B cell (primary cell): ENCODE measurements at regions not wholly inside any gene's neighbourhood (a gene's known extent, or its start where the extent isn't known, plus 50 kb on each side); places are given as distances from the start of the nearest gene placed in this dataset.

Experiments
- ATAC-seq: fragments of 200-7000 bp; cut with Tn5 transposase; one replicate; pipeline ENCODE4 v1.10.0; 2021; ENCODE audit warnings: low read depth, mild to moderate bottlenecking, moderate number of reproducible peaks, moderate library complexity
- CTCF ChIA-PET: fragments of 350-600 bp; sonication (Branson Sonifier 250); formaldehyde crosslinking; loops from one replicate; lab custom pipeline; 2021; ENCODE audit warnings: antibody characterized with exemption, inconsistent platforms; lab: Charles Lee
- POLR2A ChIA-PET: fragments of 350-600 bp; sonication (Branson Sonifier 250); formaldehyde crosslinking; loops from one replicate; lab custom pipeline; 2021; ENCODE audit warnings: antibody characterized with exemption; lab: Charles Lee
- DNase-seq: peaks from one replicate; pipeline ENCODE4 v3.0.0; 2013
- H2AFZ ChIP-seq: 2 replicates; pipeline ENCODE4 v1.6.1; 2012; ENCODE audit warnings: mild to moderate bottlenecking, low read depth, low read length; ENCODE audit not compliant: insufficient read depth, poor library complexity, severe bottlenecking
- H3K27ac ChIP-seq, 2 donors: 1 replicate in 1 of 2; 2 replicates in 1 of 2; pipeline ENCODE4 v1.5.1; 2012 to 2013; ENCODE audit warnings: low read length in 2 of 2, mild to moderate bottlenecking in 2 of 2, moderate library complexity in 1 of 2
- H3K27me3 ChIP-seq, 4 experiments: fragments of 200-600 bp in 1 of 4; sonication (generic) in 1 of 4; replicated peaks in 1 of 4; 1 replicate in 2 of 4; 2 replicates in 2 of 4; pipeline versions ENCODE4 v1.6.1 to v1.7.0; 2013 to 2016; ENCODE audit warnings: low read length in 3 of 4, mild to moderate bottlenecking in 2 of 4, mixed read lengths in 1 of 4, moderate library complexity in 1 of 4; ENCODE audit not compliant: insufficient read depth in 4 of 4, control insufficient read depth in 3 of 4; ENCODE audit errors: control extremely low read depth in 1 of 4
- H3K36me3 ChIP-seq, 2 experiments: replicated peaks in 1 of 2; 1 replicate in 1 of 2; 2 replicates in 1 of 2; pipeline versions ENCODE4 v1.6.1 to v1.7.1; 2013; ENCODE audit warnings: low read length in 1 of 2; ENCODE audit not compliant: insufficient read depth in 2 of 2, control insufficient read depth in 1 of 2; ENCODE audit errors: control extremely low read depth in 1 of 2, extremely low read depth in 1 of 2
- H3K4me1 ChIP-seq, 2 donors: fragments of 200-600 bp in 1 of 2; sonication (generic) in 1 of 2; 1 replicate in 1 of 2; 2 replicates in 1 of 2; pipeline versions ENCODE4 v1.5.1 to v1.6.1; 2013 to 2017; ENCODE audit warnings: low read length in 2 of 2; ENCODE audit not compliant: control insufficient read depth in 2 of 2, insufficient read depth in 2 of 2
- H3K4me2 ChIP-seq: replicated peaks from 2 replicates; pipeline ENCODE3; 2012; ENCODE audit warnings: mild to moderate bottlenecking, low read depth, low read length; ENCODE audit not compliant: poor library complexity, severe bottlenecking
- H3K4me3 ChIP-seq, 5 experiments: fragments of 200-600 bp in 1 of 5; sonication (generic) in 1 of 5; 1 replicate in 3 of 5; 2 replicates in 2 of 5; pipeline versions ENCODE4 v1.5.1 to v1.7.0; 2011 to 2016; ENCODE audit warnings: low read length in 4 of 5, mild to moderate bottlenecking in 4 of 5, low read depth in 2 of 5, control low read depth in 1 of 5, moderate library complexity in 1 of 5; ENCODE audit not compliant: insufficient read depth in 1 of 5; ENCODE audit errors: control extremely low read depth in 1 of 5, extremely low read depth in 1 of 5
- H3K79me2 ChIP-seq: fragments of 200-600 bp; sonication (generic); one replicate; pipeline ENCODE4 v1.6.0; 2016; ENCODE audit warnings: low read length; ENCODE audit not compliant: control insufficient read depth, insufficient read depth
- H3K9ac ChIP-seq: fragments of 200-600 bp; sonication (generic); 2 replicates; pipeline ENCODE4 v1.6.1; 2017; ENCODE audit warnings: mild to moderate bottlenecking, low read length, moderate library complexity
- H3K9me3 ChIP-seq, 3 donors: one replicate each; pipeline versions ENCODE4 v1.6.1 to v1.7.1; 2013; ENCODE audit warnings: low read length in 2 of 3; ENCODE audit not compliant: control insufficient read depth in 2 of 3, insufficient read depth in 1 of 3; ENCODE audit errors: control extremely low read depth in 1 of 3
- H4K20me1 ChIP-seq: 2 replicates; pipeline ENCODE4 v1.6.0; 2012; ENCODE audit warnings: mild to moderate bottlenecking, low read length; ENCODE audit not compliant: insufficient read depth, control insufficient read depth, poor library complexity, severe bottlenecking
- H3K27ac Mint-ChIP-seq: one replicate; pipeline ENCODE4 v1.8.0; 2021; ENCODE audit warnings: mixed read lengths
- H3K27me3 Mint-ChIP-seq: one replicate; pipeline ENCODE4 v1.8.0; 2021; ENCODE audit warnings: mixed read lengths
- H3K4me1 Mint-ChIP-seq: one replicate; pipeline ENCODE4 v1.8.0; 2021; ENCODE audit warnings: mixed read lengths
- H3K4me3 Mint-ChIP-seq: one replicate; pipeline ENCODE4 v1.8.0; 2021; ENCODE audit warnings: mixed read lengths
- H3K9me3 Mint-ChIP-seq: one replicate; pipeline ENCODE4 v1.8.0; 2022; ENCODE audit warnings: mixed read lengths; ENCODE audit not compliant: insufficient read depth
- CTCF ChIP-seq: fragments of 200-600 bp; IDR thresholded peaks from one replicate; pipeline ENCODE4 v1.8.0; 2022; ENCODE audit warnings: antibody characterized with exemption, mild to moderate bottlenecking
- EZH2 ChIP-seq: IDR thresholded peaks from 2 replicates; pipeline ENCODE4 v1.6.1; 2012; ENCODE audit warnings: borderline replicate concordance, low read depth, mild to moderate bottlenecking, moderate library complexity, low read length; ENCODE audit not compliant: insufficient read depth, poor library complexity, severe bottlenecking
- WGBS: methylation state at CpG from one replicate; pipeline ENCODE4 v1.1.5; 2013; ENCODE audit warnings: missing lambda C conversion rate; ENCODE audit not compliant: insufficient coverage; 5-methylcytosine and 5-hydroxymethylcytosine counted together
- intact Hi-C: fragments of 100-400 bp; cut with micrococcal nuclease; formaldehyde crosslinking; loops from one replicate; pipeline ENCODE4 v1.10.0; 2022

DNA sequence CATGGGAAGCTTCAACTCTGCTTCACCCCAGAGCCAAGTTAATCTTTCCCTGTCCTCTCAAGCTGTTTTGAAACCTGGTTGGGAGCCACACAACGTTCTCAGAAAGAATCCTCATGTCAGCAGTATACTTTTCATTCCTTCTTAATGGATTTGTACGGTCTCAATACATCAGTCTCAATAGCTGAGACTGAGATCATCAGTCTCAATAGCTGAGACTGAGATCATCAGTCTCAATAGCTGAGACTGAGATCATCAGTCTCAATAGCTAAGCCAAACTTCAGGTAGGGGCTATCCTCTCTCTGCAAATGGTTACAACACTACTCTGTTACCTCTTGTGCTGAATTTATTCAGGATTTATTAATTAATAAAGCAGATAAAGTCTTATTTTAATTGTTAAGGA is 1317.4 kb upstream of the CDH9 start:
- H3K4me1 Mint-ChIP-seq: no peaks in the 10 kb centered on the region
- no peaks in the 10 kb centered on the region for H3K27me3 Mint-ChIP-seq
- H3K4me3 Mint-ChIP-seq: no peak overlapping the region
- Histone ChIP-seq H3K9me3 (no peaks in the 10 kb centered on the region), H3K79me2 (no peaks in the 10 kb centered on the region), H3K9ac (no peak overlapping the region), H3K4me2 (no peak overlapping the region), H3K4me3 (no peak overlapping the region), H3K4me1 (no peaks in the 10 kb centered on the region), H3K27me3 (no peaks in the 10 kb centered on the region), H3K27ac (no peak overlapping the region), H3K36me3 (no peaks in the 10 kb centered on the region), H4K20me1 (no peaks in the 10 kb centered on the region), H2AFZ (no peak overlapping the region)
- TF ChIP-seq EZH2 (no peak), CTCF (no peak)
- DNase-seq (no peak), ATAC-seq (no peak)
- H3K27ac Mint-ChIP-seq: no peak overlapping the region
- ChIA-PET CTCF (interaction anchor here (0.6 kb wide), 1 partner anchor 49 kb away, joined by 5 read pairs; no protein-coding TSS in a partner anchor), POLR2A (no interaction called here)
- 82% methylated on average over 2 of the region's 2 CpGs for WGBS
- peaks cover 6% of the 10 kb centered on the region for H3K9me3 Mint-ChIP-seq
- intact Hi-C loops: no loop called here

- peaks cover 7% of the 10 kb centered on the region for H3K9me3 Mint-ChIP-seq
- WGBS: 91% methylated on average over 5 of the region's 5 CpGs
- Histone ChIP-seq H3K27ac (no peak overlapping the region), H4K20me1 (no peaks in the 10 kb centered on the region), H3K27me3 (no peaks in the 10 kb centered on the region), H3K4me3 (no peak overlapping the region), H3K36me3 (no peaks in the 10 kb centered on the region), H3K9me3 (no peaks in the 10 kb centered on the region), H3K9ac (no peak overlapping the region), H3K4me2 (no peak overlapping the region), H3K79me2 (no peaks in the 10 kb centered on the region), H2AFZ (no peak overlapping the region), H3K4me1 (no peaks in the 10 kb centered on the region)
- no peaks in the 10 kb centered on the region for H3K27me3 Mint-ChIP-seq
- intact Hi-C loops: no loop called here
- DNase-seq: no peak
- H3K4me3 Mint-ChIP-seq: no peak overlapping the region
- ChIA-PET CTCF (no interaction called here), POLR2A (no interaction called here)
- no peak overlapping the region for H3K27ac Mint-ChIP-seq
- no peak for TF ChIP-seq CTCF
- TF ChIP-seq EZH2: no peak
- H3K4me1 Mint-ChIP-seq: no peaks in the 10 kb centered on the region
- ATAC-seq: no peak
These were observed 1308.3 kb upstream of the CDH9 start for GRCh38 chr5:28346696-28347095.
